A549 (cell line): ENCODE measurements at regions not wholly inside any gene's neighbourhood (a gene's known extent, or its start where the extent isn't known, plus 50 kb on each side); places are given as distances from the start of the nearest gene placed in this dataset.

Experiments used
- ATAC-seq, 2 experiments: fragments of 200-7000 bp in 1 of 2; fragments of >200 bp in 1 of 2; cut with Nextera tagmentation in 1 of 2; cut with Tn5 transposase in 1 of 2; 3 replicates each; pipeline versions ENCODE4 v1.8.0 to v1.9.1; 2018 to 2020; ENCODE audit warnings: mild to moderate bottlenecking in 1 of 2, moderate library complexity in 1 of 2
- CTCF ChIA-PET: fragments of 300-600 bp; sonication (Branson Sonifier 250); formaldehyde crosslinking; extraction: SDS; loops from one replicate; lab custom pipeline; 2021; ENCODE audit warnings: antibody characterized with exemption, inconsistent platforms; lab: Yijun Ruan, JAX
- POLR2A ChIA-PET: fragments of 350-600 bp; formaldehyde crosslinking; extraction: SDS; loops from one replicate; lab custom pipeline; 2021; ENCODE audit warnings: antibody characterized with exemption, inconsistent platforms; lab: Yijun Ruan, JAX
- DNase-seq, 2 experiments: peaks; one replicate each; pipeline versions ENCODE4 v3.0.0 to v3.0.0-alpha.2; 2011 to 2016; ENCODE audit warnings: low read depth in 1 of 2, low spot score in 1 of 2
- FAIRE-seq: peaks from 2 replicates; lab custom pipeline; 2011; peaks lifted over from hg19 to GRCh38; lab: Jason Lieb, UNC
- H3K27ac ChIP-seq, 2 experiments: fragments of >200 bp; sonication (Bioruptor Twin); formaldehyde crosslinking; 3 replicates each; pipeline ENCODE4 v1.5.1; 2016 to 2017
- H3K4me1 ChIP-seq: fragments of >200 bp; sonication (Bioruptor Twin); formaldehyde crosslinking; 3 replicates; pipeline ENCODE4 v1.6.1; 2016
- H3K4me2 ChIP-seq: fragments of >200 bp; sonication (Bioruptor Twin); formaldehyde crosslinking; 3 replicates; pipeline ENCODE4 v1.6.1; 2016
- H3K4me3 ChIP-seq: fragments of >200 bp; sonication (Bioruptor Twin); formaldehyde crosslinking; 3 replicates; pipeline ENCODE4 v1.5.1; 2016
- H3K9me3 ChIP-seq: fragments of >200 bp; sonication (Bioruptor Twin); formaldehyde crosslinking; 3 replicates; pipeline ENCODE4 v1.6.1; 2016
- CTCF ChIP-seq: fragments of >200 bp; sonication (Bioruptor Twin); formaldehyde crosslinking; IDR thresholded peaks from 3 replicates; pipeline ENCODE4 v1.5.1; 2016
- FOSL2 ChIP-seq, 2 experiments: fragments of 450-650 bp in 1 of 2; fragments of >200 bp in 1 of 2; sonication (Bioruptor Twin) in 1 of 2; formaldehyde crosslinking; IDR thresholded peaks; 2 replicates each; pipeline versions ENCODE4 v1.5.0 to v1.6.1; 2016 to 2020; ENCODE audit warnings: mild to moderate bottlenecking in 1 of 2, moderate library complexity in 1 of 2
- FOXS1 ChIP-seq: fragments of 250-450 bp; sonication (Bioruptor Pico); IDR thresholded peaks from 2 replicates; pipeline ENCODE4 v1.5.0; 2020; ENCODE audit warnings: mild to moderate bottlenecking, moderate library complexity
- HOXA7 ChIP-seq: fragments of 250-450 bp; sonication (Bioruptor Pico); IDR thresholded peaks from 2 replicates; pipeline ENCODE4 v1.5.0; 2020; ENCODE audit warnings: mild to moderate bottlenecking, moderate library complexity
- HOXB5 ChIP-seq: fragments of 250-450 bp; sonication (Bioruptor Pico); IDR thresholded peaks from 2 replicates; pipeline ENCODE4 v1.5.0; 2020; ENCODE audit warnings: mild to moderate bottlenecking, moderate library complexity
- JUNB ChIP-seq: fragments of >200 bp; sonication (Bioruptor Twin); formaldehyde crosslinking; IDR thresholded peaks from 2 replicates; pipeline ENCODE4 v1.6.1; 2016
- KDM1A ChIP-seq: fragments of 200-600 bp; sonication (generic); IDR thresholded peaks from 2 replicates; pipeline ENCODE4 v1.6.1; 2016; ENCODE audit warnings: low read depth, mild to moderate bottlenecking
- KDM5A ChIP-seq: fragments of 200-600 bp; sonication (generic); IDR thresholded peaks from 2 replicates; pipeline ENCODE4 v1.6.1; 2016; ENCODE audit warnings: antibody characterized with exemption, mild to moderate bottlenecking
- MAFK ChIP-seq: fragments of 450-650 bp; IDR thresholded peaks from 2 replicates; pipeline ENCODE4 v1.6.1; 2014; ENCODE audit not compliant: partially characterized antibody
- MAZ ChIP-seq: fragments of 150-350 bp; IDR thresholded peaks from 2 replicates; pipeline ENCODE4 v1.6.1; 2014; ENCODE audit warnings: antibody characterized with exemption, low read depth, low read length, borderline replicate concordance
- MYC ChIP-seq: IDR thresholded peaks from 2 replicates; pipeline ENCODE4 v1.6.1; 2012; ENCODE audit warnings: mild to moderate bottlenecking, inconsistent platforms, low read length, improper control_type of control experiment, borderline replicate concordance
- NR3C1 ChIP-seq: fragments of >200 bp; sonication (Bioruptor Twin); formaldehyde crosslinking; IDR thresholded peaks from 3 replicates; pipeline ENCODE4 v1.6.1; 2017
- RAD21 ChIP-seq, 2 experiments: fragments of >200 bp in 1 of 2; sonication (Bioruptor Twin) in 1 of 2; formaldehyde crosslinking in 1 of 2; IDR thresholded peaks in 1 of 2; conservative IDR thresholded peaks in 1 of 2; 2 replicates in 1 of 2; 3 replicates in 1 of 2; pipeline ENCODE4 v1.6.1; 2012 to 2018; ENCODE audit warnings: inconsistent platforms in 1 of 2
- RCOR1 ChIP-seq: fragments of 150-350 bp; IDR thresholded peaks from 2 replicates; pipeline ENCODE4 v1.6.1; 2014; ENCODE audit warnings: antibody characterized with exemption, low read length, low read depth
- REST ChIP-seq: fragments of 200-600 bp; sonication (generic); IDR thresholded peaks from 2 replicates; pipeline ENCODE4 v1.6.1; 2016; ENCODE audit warnings: antibody characterized with exemption, mild to moderate bottlenecking, moderate library complexity
- RFX5 ChIP-seq: fragments of 450-650 bp; IDR thresholded peaks from 2 replicates; pipeline ENCODE4 v1.7.1; 2014; ENCODE audit warnings: antibody characterized with exemption, mild to moderate bottlenecking, moderate library complexity
- SMC3 ChIP-seq: fragments of >200 bp; sonication (Bioruptor Twin); formaldehyde crosslinking; IDR thresholded peaks from 3 replicates; pipeline ENCODE4 v1.6.1; 2018; ENCODE audit warnings: inconsistent platforms
- WGBS: methylation state at CpG from one replicate; pipeline ENCODE4 v1.1.6; 2017; ENCODE audit errors: missing lambda C conversion rate; 5-methylcytosine and 5-hydroxymethylcytosine counted together

DNA sequence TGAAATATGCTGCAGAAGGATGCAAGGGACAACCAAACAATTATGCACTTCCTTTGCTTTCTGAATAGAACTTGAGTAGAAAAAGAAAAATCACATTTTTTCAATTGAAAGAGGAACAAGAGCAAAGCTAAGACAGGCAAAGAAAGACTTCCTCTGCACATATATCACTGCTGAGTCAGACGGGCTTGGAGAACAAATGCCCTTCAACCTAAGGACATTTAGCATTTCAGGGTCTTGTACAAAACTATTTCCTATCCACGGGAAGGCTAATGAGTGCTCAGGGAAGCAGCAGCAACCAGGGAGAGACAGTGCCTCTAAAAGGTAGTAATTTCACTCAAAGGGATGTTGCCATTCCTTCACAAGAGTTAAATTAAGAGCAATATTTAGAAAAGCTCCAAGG, 570.0 kb upstream of the GCFC2 start (continued):
- no peak for TF ChIP-seq MAZ

DNA sequence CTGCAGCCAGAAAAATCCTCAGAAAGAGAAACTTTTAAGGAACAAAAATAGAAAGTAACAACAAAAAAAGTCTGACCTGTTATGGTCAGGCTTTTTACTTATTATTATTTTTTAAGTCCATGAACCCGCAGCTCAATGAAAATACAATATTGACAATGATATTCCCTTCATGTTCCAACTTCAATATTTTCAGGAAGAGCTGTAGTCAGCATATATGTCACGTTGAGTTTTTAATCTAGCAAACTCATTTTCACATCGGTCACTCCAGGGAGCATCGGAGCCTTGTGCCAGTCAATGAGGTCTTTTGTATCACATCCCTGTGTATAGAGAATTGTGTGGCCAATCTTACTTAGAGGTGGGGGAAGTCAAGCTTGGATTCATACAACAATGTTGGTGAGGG, 568.4 kb upstream of the GCFC2 start:
- Histone ChIP-seq H3K9me3 (0 out of 3 replicates have a peak, but pooled peaks cover 6% of the 10 kb centered on the region), H3K27ac (no peak overlapping the region), H3K4me2 (no peak overlapping the region), H3K4me1 (no peaks in the 10 kb centered on the region), H3K4me3 (no peak overlapping the region)
- ATAC-seq (no peak), DNase-seq (no peak), FAIRE-seq (no peak)
- ChIA-PET CTCF (no interaction called here), POLR2A (no interaction called here)
- TF ChIP-seq MAFK (peak; percentile 59), HOXB5 (CRISPR knock-in tag) (no peak)
- 49% methylated on average over 4 of the region's 4 CpGs for WGBS

DNA sequence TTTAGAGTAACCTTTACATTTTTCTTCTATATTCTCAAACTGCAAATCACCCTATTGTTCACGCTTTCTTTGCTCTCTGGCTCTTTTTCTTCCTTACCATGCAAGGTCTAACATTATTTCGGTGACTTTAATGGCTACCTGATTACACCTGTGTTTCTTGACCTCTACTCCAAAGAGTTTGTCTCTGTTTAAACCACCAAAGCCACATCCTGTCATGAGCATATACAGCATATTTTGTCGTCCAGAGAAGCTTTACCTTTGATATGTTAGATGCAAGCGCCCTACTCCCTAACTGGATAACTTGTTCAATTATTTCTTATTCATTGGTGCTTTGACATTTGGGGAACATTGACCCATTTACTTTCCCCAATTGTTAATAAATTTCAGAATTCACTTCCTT, 565.1 kb upstream of the GCFC2 start:
- POLR2A ChIA-PET: no interaction called here
- TF ChIP-seq RAD21 (conservative IDR thresholded peaks at IDR 0.05 in 1 of 2, IDR thresholded peaks at IDR 0.05 in 1 of 2): no peak
- no peak for TF ChIP-seq REST
- TF ChIP-seq MYC: no peak
- TF ChIP-seq FOXS1 (CRISPR knock-in tag): no peak
- TF ChIP-seq KDM5A: no peak
- no peak for TF ChIP-seq CTCF
- TF ChIP-seq HOXA7: no peak
- TF ChIP-seq SMC3: no peak
- Histone ChIP-seq H3K4me1 (no peaks in the 10 kb centered on the region), H3K4me2 (no peak overlapping the region), H3K4me3 (no peak overlapping the region), H3K9me3 (peaks cover 7% of the 10 kb centered on the region; the same call in 1 of the 3 replicates), H3K27ac (no peak overlapping the region)
- CTCF ChIA-PET: no interaction called here
- DNase-seq (no peak), ATAC-seq (no peak), FAIRE-seq (no peak)
- WGBS: 23% methylated on average over 4 of the region's 4 CpGs

GRCh38 chr2:76274676-76275075, 564.0 kb upstream of the GCFC2 start:
- Histone ChIP-seq H3K4me1 (no peaks in the 10 kb centered on the region; the same call in 2 of the 3 replicates), H3K27ac (no peak overlapping the region), H3K4me2 (no peak overlapping the region), H3K9me3 (peaks cover 7% of the 10 kb centered on the region; the same call in 1 of the 3 replicates), H3K4me3 (no peak overlapping the region)
- DNase-seq (no peak), ATAC-seq (no peak), FAIRE-seq (no peak)
- ChIA-PET CTCF (no interaction called here), POLR2A (no interaction called here)
- WGBS: 31% methylated on average over 2 of the region's 2 CpGs
- no peak for TF ChIP-seq RAD21 (conservative IDR thresholded peaks at IDR 0.05 in 1 of 2, IDR thresholded peaks at IDR 0.05 in 1 of 2)
- no peak for TF ChIP-seq NR3C1
- no peak for TF ChIP-seq KDM1A
- no peak for TF ChIP-seq RFX5
- TF ChIP-seq JUNB: no peak
- no peak for TF ChIP-seq MAZ
- TF ChIP-seq FOSL2 (IDR thresholded peaks at IDR 0.05): no peak
- no peak for TF ChIP-seq FOSL2 (CRISPR knock-in tag; IDR thresholded peaks at IDR 0.05)
- TF ChIP-seq RCOR1: no peak
- TF ChIP-seq CTCF: no peak
- no peak for TF ChIP-seq HOXA7
